GM23338 (cell line): ENCODE measurements at regions not wholly inside any gene's neighbourhood (a gene's known extent, or its start where the extent isn't known, plus 50 kb on each side); places are given as distances from the start of the nearest gene placed in this dataset.

Experiments used
- CREB1 ChIP-seq: fragments of 250-450 bp; sonication (Bioruptor Pico); IDR thresholded peaks from 2 replicates; pipeline ENCODE4 v1.5.0; 2020; ENCODE audit warnings: low read depth, mild to moderate bottlenecking, moderate library complexity
- CTCF ChIP-seq, 2 experiments: fragments of 200-600 bp in 1 of 2; sonication (generic) in 1 of 2; conservative IDR thresholded peaks; 2 replicates each; pipeline versions ENCODE4 v1.5.1 to v1.6.1; 2016 to 2017; ENCODE audit warnings: antibody characterized with exemption in 2 of 2, low read depth in 2 of 2, mild to moderate bottlenecking in 2 of 2, moderate library complexity in 1 of 2
- ETS1 ChIP-seq: IDR thresholded peaks from 2 replicates; pipeline ENCODE4 v1.6.1; 2016; ENCODE audit warnings: antibody characterized with exemption
- EZH2 ChIP-seq: fragments of 200-600 bp; sonication (generic); IDR thresholded peaks from one replicate; pipeline ENCODE4 v1.8.0; 2017; ENCODE audit warnings: antibody characterized with exemption, mild to moderate bottlenecking, low read depth; ENCODE audit not compliant: unreplicated experiment
- EZH2phosphoT487 ChIP-seq: fragments of 200-600 bp; sonication (generic); IDR thresholded peaks from one replicate; pipeline ENCODE4 v1.8.1; 2018; ENCODE audit warnings: antibody characterized with exemption; ENCODE audit not compliant: unreplicated experiment
- JUNB ChIP-seq: IDR thresholded peaks from one replicate; pipeline ENCODE4 v1.6.1; 2016; ENCODE audit warnings: antibody characterized with exemption; ENCODE audit not compliant: unreplicated experiment
- NANOG ChIP-seq: IDR thresholded peaks from 2 replicates; pipeline ENCODE4 v1.6.1; 2016; ENCODE audit warnings: antibody characterized with exemption, borderline replicate concordance
- STAT1 ChIP-seq: IDR thresholded peaks from one replicate; pipeline ENCODE4 v1.6.1; 2016; ENCODE audit warnings: antibody characterized with exemption; ENCODE audit not compliant: unreplicated experiment
- ZNF114 ChIP-seq: fragments of 250-450 bp; sonication (Bioruptor Pico); IDR thresholded peaks from 2 replicates; pipeline ENCODE4 v1.5.0; 2020; ENCODE audit warnings: mild to moderate bottlenecking, moderate library complexity
- ZNF462 ChIP-seq: fragments of 250-450 bp; sonication (Bioruptor Pico); IDR thresholded peaks from 2 replicates; pipeline ENCODE4 v1.5.0; 2020; ENCODE audit warnings: mild to moderate bottlenecking, moderate library complexity

- TF ChIP-seq ZNF462 (CRISPR knock-in tag), result peak; percentile 77
- TF ChIP-seq ETS1, result no peak
- peak; percentile 76 for TF ChIP-seq NANOG
- TF ChIP-seq EZH2phosphoT487, result no peak
- peak; percentile 75; the same call in 1 of the 2 replicates for TF ChIP-seq ZNF114
- no peak for TF ChIP-seq JUNB
- TF ChIP-seq STAT1, result no peak
- peak; percentile 33; the same call in 1 of the 2 replicates for TF ChIP-seq CREB1 (CRISPR knock-in tag)
- no peak for TF ChIP-seq EZH2
- TF ChIP-seq CTCF (conservative IDR thresholded peaks at IDR 0.05; ENCODE audit: low read depth in 2 of 2), result no peak
Measured at GRCh38 chr3:153348457-153349107, 186.6 kb downstream of the RAP2B start (continued).
